COLO668 (cell line): ENCODE measurements at regions not wholly inside any gene's neighbourhood (a gene's known extent, or its start where the extent isn't known, plus 50 kb on each side); places are given as distances from the start of the nearest gene placed in this dataset.
"Not testable (repeated sequence)": the region's sequence is repeated elsewhere in the genome, so short reads cannot be mapped to it uniquely, and the experiment has no call there.

ENCODE experiments used
- DNase-seq: peaks from one replicate; lab custom pipeline; 2025; ENCODE audit not compliant: unreplicated experiment; lab: John Stamatoyannopoulos, UW

GRCh38 chrX:462853-463252 lies 76.1 kb upstream of the PPP2R3B start:
- DNase-seq, result no peak

- DNase-seq, result no peak
These were observed 78.9 kb upstream of the PPP2R3B start for GRCh38 chrX:465418-466215.

GRCh38 chrX:466836-467235 lies 80.1 kb upstream of the PPP2R3B start:
- DNase-seq, result not testable (repeated sequence)

GRCh38 chrX:467686-468085 lies 81.0 kb upstream of the PPP2R3B start:
- DNase-seq, result not testable (repeated sequence)

- no peak for DNase-seq
These were observed 82.3 kb upstream of the PPP2R3B start for GRCh38 chrX:468979-469378.

- DNase-seq, result no peak
These were observed 84.0 kb upstream of the PPP2R3B start for GRCh38 chrX:470686-471085.

GRCh38 chrX:471281-471680 lies 84.6 kb upstream of the PPP2R3B start:
- DNase-seq, result no peak

- not testable (repeated sequence) for DNase-seq
These were observed 85.6 kb upstream of the PPP2R3B start for GRCh38 chrX:472275-472674.

- no peak for DNase-seq
These were observed 89.4 kb upstream of the PPP2R3B start for GRCh38 chrX:475926-476723.

GRCh38 chrX:476724-477075 lies 90.0 kb upstream of the PPP2R3B start:
- DNase-seq, result no peak

- DNase-seq, result no peak
These were observed 90.8 kb upstream of the PPP2R3B start for GRCh38 chrX:477441-478012.

GRCh38 chrX:479273-479981 lies 92.7 kb upstream of the PPP2R3B start:
- no peak for DNase-seq

GRCh38 chrX:480861-481417 lies 94.2 kb upstream of the PPP2R3B start:
- DNase-seq, result no peak

- DNase-seq, result no peak
These were observed 95.5 kb upstream of the PPP2R3B start for GRCh38 chrX:482192-482701.

GRCh38 chrX:482702-483203 lies 96.0 kb upstream of the PPP2R3B start:
- no peak for DNase-seq

GRCh38 chrX:485368-485767 lies 98.7 kb upstream of the PPP2R3B start:
- DNase-seq, result no peak

- DNase-seq, result no peak
These were observed 99.6 kb upstream of the PPP2R3B start for GRCh38 chrX:486325-486724.

GRCh38 chrX:487836-488235 lies 101.1 kb upstream of the PPP2R3B start:
- DNase-seq, result no peak

- DNase-seq, result no peak
These were observed 103.1 kb upstream of the PPP2R3B start for GRCh38 chrX:489820-490219.

- no peak for DNase-seq
These were observed 110.7 kb upstream of the PPP2R3B start for GRCh38 chrX:497186-498014.
